ENCODE measurements at regions not wholly inside any gene's neighbourhood (a gene's known extent, or its start where the extent isn't known, plus 50 kb on each side); places are given as distances from the start of the nearest gene placed in this dataset.

DNA sequence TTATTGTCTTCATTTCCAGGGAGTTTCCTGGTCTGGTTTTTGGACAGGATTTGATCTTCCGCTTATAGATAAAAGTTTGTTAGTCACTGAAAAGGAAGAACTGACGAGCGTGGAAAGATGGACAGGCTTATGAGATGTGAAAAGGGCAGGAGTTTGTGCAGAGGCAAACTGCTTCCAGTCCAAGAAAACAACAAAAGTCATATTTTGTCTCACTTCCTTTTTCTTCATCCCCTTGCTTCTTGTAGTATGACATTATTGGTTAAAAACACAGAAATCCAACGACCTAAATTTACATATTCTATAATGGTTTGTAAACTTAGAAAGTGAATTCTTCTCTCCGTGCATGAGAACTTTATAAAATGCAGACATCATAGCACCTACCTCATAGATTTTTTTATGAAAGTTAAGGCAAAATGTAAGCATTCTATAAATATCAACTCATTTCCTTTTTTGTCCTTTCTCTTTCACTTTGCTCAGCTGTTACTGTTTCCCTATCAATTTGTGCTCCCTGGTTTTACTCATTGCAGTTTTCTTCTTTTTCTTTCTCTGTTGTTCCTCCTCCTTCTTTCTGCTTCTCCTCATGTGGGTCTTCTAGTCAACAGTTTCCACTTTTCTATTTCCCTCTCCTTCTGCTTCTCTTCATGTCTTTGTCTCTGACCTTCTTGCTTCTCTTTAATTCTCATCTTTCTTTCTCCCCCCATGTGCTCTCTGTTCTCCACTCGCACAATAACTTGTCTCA, 370.2 kb downstream of the ARL4A start:
- TF ChIP-seq, protein P1, sequence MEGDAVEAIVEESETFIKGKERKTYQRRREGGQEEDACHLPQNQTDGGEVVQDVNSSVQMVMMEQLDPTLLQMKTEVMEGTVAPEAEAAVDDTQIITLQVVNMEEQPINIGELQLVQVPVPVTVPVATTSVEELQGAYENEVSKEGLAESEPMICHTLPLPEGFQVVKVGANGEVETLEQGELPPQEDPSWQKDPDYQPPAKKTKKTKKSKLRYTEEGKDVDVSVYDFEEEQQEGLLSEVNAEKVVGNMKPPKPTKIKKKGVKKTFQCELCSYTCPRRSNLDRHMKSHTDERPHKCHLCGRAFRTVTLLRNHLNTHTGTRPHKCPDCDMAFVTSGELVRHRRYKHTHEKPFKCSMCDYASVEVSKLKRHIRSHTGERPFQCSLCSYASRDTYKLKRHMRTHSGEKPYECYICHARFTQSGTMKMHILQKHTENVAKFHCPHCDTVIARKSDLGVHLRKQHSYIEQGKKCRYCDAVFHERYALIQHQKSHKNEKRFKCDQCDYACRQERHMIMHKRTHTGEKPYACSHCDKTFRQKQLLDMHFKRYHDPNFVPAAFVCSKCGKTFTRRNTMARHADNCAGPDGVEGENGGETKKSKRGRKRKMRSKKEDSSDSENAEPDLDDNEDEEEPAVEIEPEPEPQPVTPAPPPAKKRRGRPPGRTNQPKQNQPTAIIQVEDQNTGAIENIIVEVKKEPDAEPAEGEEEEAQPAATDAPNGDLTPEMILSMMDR (IDR thresholded peaks at IDR 0.05), result no peak

DNA sequence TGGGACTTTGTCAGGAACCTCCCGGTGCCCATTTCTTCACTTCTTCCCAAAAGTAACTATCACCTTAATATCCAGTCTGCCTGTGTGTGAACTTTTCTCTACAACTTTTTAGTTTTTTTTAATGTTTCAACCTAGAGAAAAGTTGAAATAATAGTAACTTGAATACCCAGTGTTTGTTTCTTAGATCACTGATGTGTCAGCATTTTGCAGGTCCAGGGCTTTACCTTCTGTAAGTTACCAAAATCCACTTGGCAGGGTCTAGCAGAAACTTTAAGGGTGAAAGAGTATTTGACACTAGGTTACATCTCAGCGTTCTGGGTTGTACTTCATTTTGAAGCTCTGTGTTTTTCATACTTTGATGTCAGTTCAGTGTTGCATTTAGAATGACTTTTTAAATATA, 372.7 kb downstream of the ARL4A start:
- TF ChIP-seq, protein P1 (IDR thresholded peaks at IDR 0.05), result no peak

DNA sequence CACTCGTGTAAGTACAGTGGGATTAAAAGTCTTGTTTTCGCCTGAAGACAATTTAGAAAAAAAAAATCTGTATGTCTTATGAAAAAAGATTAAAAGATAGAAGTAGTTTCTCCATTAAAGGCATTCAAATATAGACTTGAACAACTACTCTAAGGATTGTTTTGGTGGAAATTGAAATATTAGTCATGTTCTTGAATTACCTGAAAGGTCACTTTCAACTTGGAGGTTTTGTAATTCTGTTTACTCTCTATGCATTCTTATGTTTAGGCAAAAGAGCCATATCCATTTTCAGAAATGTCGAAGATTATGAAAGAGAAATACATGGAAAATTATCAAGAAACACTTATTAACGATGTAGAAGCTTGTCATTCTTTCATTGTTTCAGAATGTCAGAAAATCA, 373.7 kb downstream of the ARL4A start:
- TF ChIP-seq, protein P1 (IDR thresholded peaks at IDR 0.05), result no peak

DNA sequence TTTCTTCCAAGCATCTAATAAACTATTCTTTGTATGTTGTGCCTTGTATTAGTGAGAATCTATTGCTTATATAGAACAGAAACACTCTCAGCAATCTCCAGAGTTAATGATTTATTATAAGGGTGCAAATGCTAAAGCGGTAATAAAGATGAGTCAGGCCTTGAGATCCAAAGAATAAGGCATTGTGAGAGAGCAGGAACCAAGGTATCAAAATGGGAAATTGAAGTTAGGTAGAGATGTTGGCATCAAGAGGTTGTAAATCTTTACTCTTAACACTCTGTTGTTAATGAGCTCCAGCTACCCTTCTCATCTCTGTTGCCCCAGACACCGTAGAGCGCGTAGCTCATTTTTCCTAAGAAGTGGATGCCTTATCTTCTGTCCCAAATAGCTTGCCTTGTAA, 375.2 kb downstream of the ARL4A start:
- TF ChIP-seq, protein P1 (IDR thresholded peaks at IDR 0.05), result no peak

DNA sequence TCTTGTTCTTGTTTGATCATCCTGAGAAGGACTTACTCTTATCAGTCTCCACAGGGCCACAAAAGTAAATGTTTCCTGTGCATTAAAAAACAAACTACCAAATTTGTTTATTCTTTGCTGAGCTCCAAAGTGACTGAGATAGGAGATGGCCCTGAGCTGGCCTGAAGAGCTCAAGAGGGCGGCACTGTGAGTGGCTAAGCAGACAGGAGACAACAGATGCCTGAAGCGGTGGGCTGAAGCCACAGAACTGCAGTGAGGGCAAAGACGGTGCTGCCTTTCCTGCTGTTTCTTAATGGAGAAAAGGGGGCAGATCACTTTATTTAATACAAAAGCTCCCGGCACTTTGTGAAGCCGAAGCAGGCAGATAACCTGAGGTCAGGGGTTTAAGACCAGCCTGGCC, 379.6 kb downstream of the ARL4A start:
- TF ChIP-seq, protein P1 (IDR thresholded peaks at IDR 0.05), result no peak

DNA sequence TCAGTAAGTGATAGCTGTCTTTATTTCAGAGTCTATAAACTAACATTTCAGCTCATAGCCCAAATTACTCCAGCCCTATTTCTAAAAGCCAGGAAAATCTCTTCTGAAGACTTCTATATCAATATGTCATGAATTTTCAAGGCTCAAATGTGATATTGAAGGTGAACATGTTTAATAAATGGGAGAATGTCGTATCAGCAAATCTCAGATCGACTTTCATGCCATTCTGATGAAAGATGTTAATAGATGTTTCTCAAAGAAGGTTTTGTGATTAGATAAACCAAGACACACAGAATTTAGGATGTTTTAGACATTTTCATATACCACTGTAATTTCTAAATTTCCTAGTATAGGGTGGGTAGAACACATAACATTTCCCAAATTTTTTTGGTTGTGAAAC, 380.6 kb downstream of the ARL4A start:
- TF ChIP-seq, protein P1 (IDR thresholded peaks at IDR 0.05), result no peak

DNA sequence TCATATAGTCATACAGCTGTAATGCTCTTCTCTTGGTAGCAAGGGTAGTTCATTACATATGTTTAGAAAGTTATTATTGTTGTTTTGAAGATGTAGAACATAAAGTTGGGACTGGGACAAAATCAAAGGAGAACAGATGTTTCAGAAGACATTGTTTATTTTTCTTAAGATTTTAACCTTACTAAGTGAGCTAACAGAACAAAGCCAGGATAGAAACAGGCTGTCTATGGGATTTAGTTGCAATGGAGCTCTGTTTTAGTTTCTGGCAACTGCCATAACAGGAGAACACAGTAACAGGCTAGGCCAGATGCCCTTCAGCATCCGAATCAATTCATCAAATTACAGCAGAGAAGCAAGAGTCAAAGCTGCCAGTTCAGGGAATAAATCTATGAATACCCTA, 382.4 kb downstream of the ARL4A start:
- TF ChIP-seq, protein P1 (IDR thresholded peaks at IDR 0.05), result no peak

DNA sequence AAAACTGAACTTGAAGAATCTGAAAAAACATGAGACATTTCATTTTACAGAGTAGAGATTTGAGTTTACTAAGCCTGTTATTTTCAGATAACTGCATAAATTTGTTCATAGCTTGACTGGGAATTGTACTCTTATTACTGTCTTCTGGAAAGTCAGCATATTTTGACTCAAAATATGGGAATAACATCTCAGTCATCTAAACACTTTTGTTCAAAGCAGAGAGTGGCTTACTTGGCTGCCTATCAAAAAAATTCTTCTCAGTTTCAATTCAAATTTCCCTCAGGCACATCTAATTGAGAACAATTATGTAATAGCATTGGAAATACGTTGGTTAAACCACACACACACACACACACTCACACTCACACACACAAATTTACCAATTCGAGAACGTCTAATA, 384.6 kb downstream of the ARL4A start:
- TF ChIP-seq, protein P1 (IDR thresholded peaks at IDR 0.05), result no peak

All from LNCAP (cell line).